ENCODE measurements at regions not wholly inside any gene's neighbourhood (a gene's known extent, or its start where the extent isn't known, plus 50 kb on each side); places are given as distances from the start of the nearest gene placed in this dataset.

- TF ChIP-seq E2F6 (IDR thresholded peaks at IDR 0.05) (no peak), TAF7 (optimal IDR thresholded peaks at IDR 0.05; ENCODE audit: borderline replicate concordance, low read depth, low read length) (no peak), BCL11A (IDR thresholded peaks at IDR 0.05; ENCODE audit: low read depth in 2 of 2, low read length in 2 of 2) (no peak), SUZ12 (IDR thresholded peaks at IDR 0.05; ENCODE audit: low read length) (no peak)
These were observed 188.8 kb downstream of the CRLF2 start (continued) for GRCh38 chrX:1023676-1024075.

All from H1 (cell line).